ENCODE measurements at regions not wholly inside any gene's neighbourhood (a gene's known extent, or its start where the extent isn't known, plus 50 kb on each side); places are given as distances from the start of the nearest gene placed in this dataset.
"Not testable (repeated sequence)": the region's sequence is repeated elsewhere in the genome, so short reads cannot be mapped to it uniquely, and the experiment has no call there.

DNA sequence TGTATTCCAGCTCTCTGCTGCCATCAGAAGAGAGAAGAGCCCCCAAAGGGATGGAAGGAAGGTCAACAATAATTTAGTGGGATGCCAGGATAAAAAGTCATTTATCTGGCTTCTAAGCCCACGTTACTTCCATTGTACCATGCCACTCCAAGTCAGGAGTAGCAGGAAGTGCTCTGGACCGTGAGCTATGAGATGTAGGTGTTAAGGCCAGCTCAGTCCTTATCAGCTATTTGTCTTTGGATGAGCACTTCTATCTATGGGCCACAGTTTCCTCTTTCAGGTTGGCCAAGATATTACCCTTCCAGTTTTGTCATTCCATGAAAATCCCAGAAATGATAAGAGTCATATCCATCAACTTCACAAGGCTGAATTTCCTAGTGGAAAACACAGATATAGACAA lies 119.4 kb upstream of the CACUL1 start:
- peaks cover 12 to 21% of the 10 kb centered on the region in 2 donors for H3K4me1 ChIP-seq (replicated peaks in 1 of 2)
- TF ChIP-seq POLR2A (IDR thresholded peaks at IDR 0.05) = no peak
- TF ChIP-seq, protein P1, sequence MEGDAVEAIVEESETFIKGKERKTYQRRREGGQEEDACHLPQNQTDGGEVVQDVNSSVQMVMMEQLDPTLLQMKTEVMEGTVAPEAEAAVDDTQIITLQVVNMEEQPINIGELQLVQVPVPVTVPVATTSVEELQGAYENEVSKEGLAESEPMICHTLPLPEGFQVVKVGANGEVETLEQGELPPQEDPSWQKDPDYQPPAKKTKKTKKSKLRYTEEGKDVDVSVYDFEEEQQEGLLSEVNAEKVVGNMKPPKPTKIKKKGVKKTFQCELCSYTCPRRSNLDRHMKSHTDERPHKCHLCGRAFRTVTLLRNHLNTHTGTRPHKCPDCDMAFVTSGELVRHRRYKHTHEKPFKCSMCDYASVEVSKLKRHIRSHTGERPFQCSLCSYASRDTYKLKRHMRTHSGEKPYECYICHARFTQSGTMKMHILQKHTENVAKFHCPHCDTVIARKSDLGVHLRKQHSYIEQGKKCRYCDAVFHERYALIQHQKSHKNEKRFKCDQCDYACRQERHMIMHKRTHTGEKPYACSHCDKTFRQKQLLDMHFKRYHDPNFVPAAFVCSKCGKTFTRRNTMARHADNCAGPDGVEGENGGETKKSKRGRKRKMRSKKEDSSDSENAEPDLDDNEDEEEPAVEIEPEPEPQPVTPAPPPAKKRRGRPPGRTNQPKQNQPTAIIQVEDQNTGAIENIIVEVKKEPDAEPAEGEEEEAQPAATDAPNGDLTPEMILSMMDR (IDR thresholded peaks at IDR 0.05) = no peak
- 74 to 91% (median 88%) methylated on average over 2 of the region's 2 CpGs for WGBS, 4 donors

GRCh38 chr10:118875087-118875486 lies 120.3 kb upstream of the CACUL1 start:
- H3K4me1 ChIP-seq (replicated peaks in 1 of 2) = peaks cover 12 to 21% of the 10 kb centered on the region in 2 donors
- no peak overlapping the region for H3K4me3 ChIP-seq
- no peak for DNase-seq
- WGBS, 4 donors = 81 to 93% (median 85%) methylated on average over 1 of the region's 1 CpG
- no peaks in the 10 kb centered on the region for H3K9me3 ChIP-seq (replicated peaks in 1 of 3)
- H3K27ac ChIP-seq = no peak overlapping the region
- H3K36me3 ChIP-seq (replicated peaks in 1 of 2) = no peaks in the 10 kb centered on the region
- no peaks in the 10 kb centered on the region for H3K27me3 ChIP-seq
- intact Hi-C loops (cut with DNase I) = no loop called here
- TF ChIP-seq, protein P1 (IDR thresholded peaks at IDR 0.05) = no peak
- TF ChIP-seq POLR2A (IDR thresholded peaks at IDR 0.05) = no peak

More for the DNA sequence above, 119.4 kb upstream of the CACUL1 start:
- H3K36me3 ChIP-seq (replicated peaks in 1 of 2) = no peaks in the 10 kb centered on the region
- H3K27ac ChIP-seq = no peak overlapping the region
- DNase-seq = no peak
- intact Hi-C loops (cut with DNase I) = no loop called here
- no peaks in the 10 kb centered on the region for H3K27me3 ChIP-seq
- H3K4me3 ChIP-seq = no peak overlapping the region
- no peaks in the 10 kb centered on the region for H3K9me3 ChIP-seq (replicated peaks in 1 of 3)

- no peaks in the 10 kb centered on the region for H3K36me3 ChIP-seq (replicated peaks in 1 of 2)
- no peaks in the 10 kb centered on the region for H3K9me3 ChIP-seq (replicated peaks in 1 of 3)
- no peaks in the 10 kb centered on the region for H3K4me1 ChIP-seq (replicated peaks in 1 of 2)
- no peak for DNase-seq
- 90 to 94% (median 92%) methylated on average over 2 of the region's 2 CpGs for WGBS, 4 donors
- TF ChIP-seq, protein P1 (IDR thresholded peaks at IDR 0.05) = no peak
- TF ChIP-seq POLR2A (IDR thresholded peaks at IDR 0.05) = no peak
- no peaks in the 10 kb centered on the region for H3K27me3 ChIP-seq
- H3K27ac ChIP-seq = no peak overlapping the region
- intact Hi-C loops (cut with DNase I) = no loop called here
- H3K4me3 ChIP-seq = no peak overlapping the region
These were observed 128.0 kb upstream of the CACUL1 start for GRCh38 chr10:118882741-118883140.

- no peaks in the 10 kb centered on the region for H3K36me3 ChIP-seq (replicated peaks in 1 of 2)
- H3K9me3 ChIP-seq (replicated peaks in 1 of 3) = no peaks in the 10 kb centered on the region
- no peak for DNase-seq
- H3K4me1 ChIP-seq (replicated peaks in 1 of 2) = no peaks in the 10 kb centered on the region
- H3K4me3 ChIP-seq = no peak overlapping the region
- H3K27ac ChIP-seq = no peak overlapping the region
- no peaks in the 10 kb centered on the region for H3K27me3 ChIP-seq
- TF ChIP-seq POLR2A (IDR thresholded peaks at IDR 0.05) = no peak
- TF ChIP-seq, protein P1 (IDR thresholded peaks at IDR 0.05) = no peak
- intact Hi-C loops (cut with DNase I) = no loop called here
- WGBS, 4 donors = 0 to 47% (median 30%) methylated on average over 1 of the region's 1 CpG
These were observed 137.3 kb upstream of the NANOS1 start for GRCh38 chr10:118892255-118892654.

GRCh38 chr10:118894891-118895290 lies 134.6 kb upstream of the NANOS1 start:
- H3K4me1 ChIP-seq (replicated peaks in 1 of 2); DNase-seq; H3K27me3 ChIP-seq; H3K36me3 ChIP-seq (replicated peaks in 1 of 2); H3K27ac ChIP-seq; H3K4me3 ChIP-seq; H3K9me3 ChIP-seq (replicated peaks in 1 of 3); intact Hi-C loops (cut with DNase I): not testable (repeated sequence)
- WGBS, 4 donors = 86 to 97% (median 93%) methylated on average over 11 to 23 of the region's 25 CpGs

Measured in adrenal gland (tissue), 9 donors.